Neural cell (in vitro differentiated cells): ENCODE measurements at regions not wholly inside any gene's neighbourhood (a gene's known extent, or its start where the extent isn't known, plus 50 kb on each side); places are given as distances from the start of the nearest gene placed in this dataset.

Experiments
- H2AFZ ChIP-seq: fragments of 200-600, 300-800 bp; sonication (generic), shearing (Covaris generic); 2 replicates; pipeline ENCODE4 v1.6.0; 2014; ENCODE audit warnings: low read depth, mild to moderate bottlenecking, antibody characterized with exemption, low read length, moderate library complexity
- H3F3A ChIP-seq: fragments of 200-600 bp; shearing (Covaris generic); 2 replicates; pipeline ENCODE4 v1.6.1; 2016; ENCODE audit warnings: mild to moderate bottlenecking, moderate library complexity, mixed read lengths, antibody characterized with exemption, low read length; ENCODE audit not compliant: insufficient read depth, poor library complexity, severe bottlenecking
- H3K27ac ChIP-seq: fragments of 200-600, 300-800 bp; sonication (generic), shearing (Covaris generic); 2 replicates; pipeline ENCODE4 v1.5.1; 2014; ENCODE audit warnings: mild to moderate bottlenecking, low read length, moderate library complexity
- H3K27me3 ChIP-seq: fragments of 300-800, 200-600 bp; sonication (generic), shearing (Covaris generic); 2 replicates; pipeline ENCODE4 v1.6.0; 2014; ENCODE audit warnings: mild to moderate bottlenecking, low read depth, low read length, moderate library complexity; ENCODE audit not compliant: insufficient read depth
- H3K36me3 ChIP-seq: fragments of 300-800, 200-600 bp; sonication (generic), shearing (Covaris generic); 2 replicates; pipeline ENCODE4 v1.5.1; 2014; ENCODE audit warnings: mild to moderate bottlenecking, antibody characterized with exemption, low read length, moderate library complexity; ENCODE audit not compliant: insufficient read depth
- H3K4me2 ChIP-seq: fragments of 300-800, 200-600 bp; sonication (generic), shearing (Covaris generic); 2 replicates; pipeline ENCODE4 v1.6.0; 2014; ENCODE audit warnings: mild to moderate bottlenecking, low read length
- H3K4me3 ChIP-seq: fragments of 300-800, 200-600 bp; sonication (generic), shearing (Covaris generic); 2 replicates; pipeline ENCODE4 v1.5.1; 2014; ENCODE audit warnings: mild to moderate bottlenecking, low read length, moderate library complexity
- H3K79me2 ChIP-seq: fragments of 200-600 bp; shearing (Covaris generic); replicated peaks from 2 replicates; pipeline ENCODE4 v1.6.0; 2014; ENCODE audit warnings: mild to moderate bottlenecking, low read length, moderate library complexity; ENCODE audit not compliant: insufficient read depth
- H3K9ac ChIP-seq: fragments of 300-800, 200-600 bp; sonication (generic), shearing (Covaris generic); 2 replicates; pipeline ENCODE4 v1.6.1; 2016; ENCODE audit warnings: mild to moderate bottlenecking, low read length, mixed read lengths
- H3K9me2 ChIP-seq: fragments of 200-600 bp; shearing (Covaris generic); 2 replicates; pipeline ENCODE4 v1.6.1; 2016; ENCODE audit warnings: mild to moderate bottlenecking, low read length, mixed read lengths; ENCODE audit not compliant: insufficient read depth
- H3K9me3 ChIP-seq: fragments of 200-600, 300-800 bp; sonication (generic), shearing (Covaris generic); 2 replicates; pipeline ENCODE4 v1.6.1; 2016; ENCODE audit warnings: mild to moderate bottlenecking, mixed run types, low read length, moderate library complexity, mixed read lengths
- H4K20me1 ChIP-seq: fragments of 200-600 bp; shearing (Covaris generic); 2 replicates; pipeline ENCODE4 v1.6.1; 2016; ENCODE audit warnings: mild to moderate bottlenecking, mixed run types; ENCODE audit not compliant: insufficient read depth
- EP300 ChIP-seq: fragments of 450-650 bp; conservative IDR thresholded peaks from 2 replicates; pipeline ENCODE4 v1.6.1; 2014; ENCODE audit warnings: antibody characterized with exemption, mild to moderate bottlenecking, moderate library complexity; ENCODE audit not compliant: poor library complexity, severe bottlenecking
- EZH2 ChIP-seq: fragments of 200-600, 300-800 bp; shearing (Covaris generic), sonication (generic); IDR thresholded peaks from 2 replicates; pipeline ENCODE4 v1.6.1; 2014; ENCODE audit warnings: antibody characterized with exemption, low read length, borderline replicate concordance, mild to moderate bottlenecking; ENCODE audit not compliant: insufficient read depth, poor library complexity, severe bottlenecking
- MXI1 ChIP-seq: fragments of 450-650 bp; conservative IDR thresholded peaks from 2 replicates; pipeline ENCODE4 v1.6.1; 2014; ENCODE audit warnings: antibody characterized with exemption, mild to moderate bottlenecking; ENCODE audit not compliant: poor library complexity, severe bottlenecking
- POLR2AphosphoS5 ChIP-seq: IDR thresholded peaks from 2 replicates; pipeline ENCODE4 v1.6.1; 2012
- RAD21 ChIP-seq: fragments of 450-650 bp; conservative IDR thresholded peaks from 2 replicates; pipeline ENCODE4 v1.6.1; 2014; ENCODE audit warnings: antibody characterized with exemption, mild to moderate bottlenecking, moderate library complexity
- SMC3 ChIP-seq: fragments of 450-650 bp; conservative IDR thresholded peaks from 2 replicates; pipeline ENCODE4 v1.6.1; 2014; ENCODE audit warnings: antibody characterized with exemption, mild to moderate bottlenecking, moderate library complexity; ENCODE audit not compliant: poor library complexity
- TAF1 ChIP-seq: IDR thresholded peaks from 2 replicates; pipeline ENCODE4 v1.6.1; 2012; ENCODE audit warnings: low read depth
- TF ChIP-seq, protein P1 (sequence below): fragments of 450-650 bp; IDR thresholded peaks from 2 replicates; pipeline ENCODE4 v1.5.1; 2014; ENCODE audit warnings: antibody characterized with exemption, mild to moderate bottlenecking, moderate library complexity; ENCODE audit not compliant: poor library complexity, severe bottlenecking
- TF ChIP-seq, protein P2 (sequence below): IDR thresholded peaks from 2 replicates; pipeline ENCODE4 v1.6.1; 2012; ENCODE audit warnings: borderline replicate concordance

DNA sequence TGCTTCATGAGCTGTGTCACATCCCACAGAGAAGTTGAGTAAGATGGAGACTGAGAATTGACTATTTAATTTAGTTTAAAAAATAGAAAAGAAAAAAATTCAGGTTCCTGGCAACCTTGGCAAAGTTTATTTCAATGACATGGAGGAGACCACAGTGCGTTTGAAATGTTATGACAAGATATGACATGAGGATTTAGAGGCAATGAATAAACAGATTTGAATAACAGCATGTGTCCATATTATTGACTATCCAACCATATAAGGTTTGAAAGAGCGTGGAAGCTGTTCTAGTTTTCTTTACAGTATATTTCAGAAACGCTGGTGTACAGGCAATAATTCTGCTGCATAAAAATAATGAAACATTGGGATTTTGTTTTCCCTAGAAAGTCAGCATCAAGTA is 303.9 kb downstream of the SMOC2 start:
- H4K20me1 ChIP-seq: no peaks in the 10 kb centered on the region
- no peak overlapping the region for H3K4me2 ChIP-seq
- H3K9me3 ChIP-seq: no peaks in the 10 kb centered on the region
- H3K9ac ChIP-seq: no peak overlapping the region
- H3K27me3 ChIP-seq: no peaks in the 10 kb centered on the region
- no peaks in the 10 kb centered on the region for H3F3A ChIP-seq
- no peak overlapping the region for H2AFZ ChIP-seq
- no peak for TF ChIP-seq TAF1
- TF ChIP-seq RAD21: no peak
- TF ChIP-seq, protein P1, sequence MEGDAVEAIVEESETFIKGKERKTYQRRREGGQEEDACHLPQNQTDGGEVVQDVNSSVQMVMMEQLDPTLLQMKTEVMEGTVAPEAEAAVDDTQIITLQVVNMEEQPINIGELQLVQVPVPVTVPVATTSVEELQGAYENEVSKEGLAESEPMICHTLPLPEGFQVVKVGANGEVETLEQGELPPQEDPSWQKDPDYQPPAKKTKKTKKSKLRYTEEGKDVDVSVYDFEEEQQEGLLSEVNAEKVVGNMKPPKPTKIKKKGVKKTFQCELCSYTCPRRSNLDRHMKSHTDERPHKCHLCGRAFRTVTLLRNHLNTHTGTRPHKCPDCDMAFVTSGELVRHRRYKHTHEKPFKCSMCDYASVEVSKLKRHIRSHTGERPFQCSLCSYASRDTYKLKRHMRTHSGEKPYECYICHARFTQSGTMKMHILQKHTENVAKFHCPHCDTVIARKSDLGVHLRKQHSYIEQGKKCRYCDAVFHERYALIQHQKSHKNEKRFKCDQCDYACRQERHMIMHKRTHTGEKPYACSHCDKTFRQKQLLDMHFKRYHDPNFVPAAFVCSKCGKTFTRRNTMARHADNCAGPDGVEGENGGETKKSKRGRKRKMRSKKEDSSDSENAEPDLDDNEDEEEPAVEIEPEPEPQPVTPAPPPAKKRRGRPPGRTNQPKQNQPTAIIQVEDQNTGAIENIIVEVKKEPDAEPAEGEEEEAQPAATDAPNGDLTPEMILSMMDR: no peak
- TF ChIP-seq EZH2: no peak
- TF ChIP-seq MXI1: no peak
- peak; percentile 76 for TF ChIP-seq POLR2AphosphoS5
- no peak for TF ChIP-seq SMC3
- TF ChIP-seq, protein P2, sequence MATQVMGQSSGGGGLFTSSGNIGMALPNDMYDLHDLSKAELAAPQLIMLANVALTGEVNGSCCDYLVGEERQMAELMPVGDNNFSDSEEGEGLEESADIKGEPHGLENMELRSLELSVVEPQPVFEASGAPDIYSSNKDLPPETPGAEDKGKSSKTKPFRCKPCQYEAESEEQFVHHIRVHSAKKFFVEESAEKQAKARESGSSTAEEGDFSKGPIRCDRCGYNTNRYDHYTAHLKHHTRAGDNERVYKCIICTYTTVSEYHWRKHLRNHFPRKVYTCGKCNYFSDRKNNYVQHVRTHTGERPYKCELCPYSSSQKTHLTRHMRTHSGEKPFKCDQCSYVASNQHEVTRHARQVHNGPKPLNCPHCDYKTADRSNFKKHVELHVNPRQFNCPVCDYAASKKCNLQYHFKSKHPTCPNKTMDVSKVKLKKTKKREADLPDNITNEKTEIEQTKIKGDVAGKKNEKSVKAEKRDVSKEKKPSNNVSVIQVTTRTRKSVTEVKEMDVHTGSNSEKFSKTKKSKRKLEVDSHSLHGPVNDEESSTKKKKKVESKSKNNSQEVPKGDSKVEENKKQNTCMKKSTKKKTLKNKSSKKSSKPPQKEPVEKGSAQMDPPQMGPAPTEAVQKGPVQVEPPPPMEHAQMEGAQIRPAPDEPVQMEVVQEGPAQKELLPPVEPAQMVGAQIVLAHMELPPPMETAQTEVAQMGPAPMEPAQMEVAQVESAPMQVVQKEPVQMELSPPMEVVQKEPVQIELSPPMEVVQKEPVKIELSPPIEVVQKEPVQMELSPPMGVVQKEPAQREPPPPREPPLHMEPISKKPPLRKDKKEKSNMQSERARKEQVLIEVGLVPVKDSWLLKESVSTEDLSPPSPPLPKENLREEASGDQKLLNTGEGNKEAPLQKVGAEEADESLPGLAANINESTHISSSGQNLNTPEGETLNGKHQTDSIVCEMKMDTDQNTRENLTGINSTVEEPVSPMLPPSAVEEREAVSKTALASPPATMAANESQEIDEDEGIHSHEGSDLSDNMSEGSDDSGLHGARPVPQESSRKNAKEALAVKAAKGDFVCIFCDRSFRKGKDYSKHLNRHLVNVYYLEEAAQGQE: no peak
- TF ChIP-seq EP300: peak; percentile 55
- no peaks in the 10 kb centered on the region for H3K9me2 ChIP-seq
- H3K36me3 ChIP-seq: no peaks in the 10 kb centered on the region
- H3K27ac ChIP-seq: no peak overlapping the region
- H3K79me2 ChIP-seq: no peaks in the 10 kb centered on the region
- H3K4me3 ChIP-seq: no peak overlapping the region

DNA sequence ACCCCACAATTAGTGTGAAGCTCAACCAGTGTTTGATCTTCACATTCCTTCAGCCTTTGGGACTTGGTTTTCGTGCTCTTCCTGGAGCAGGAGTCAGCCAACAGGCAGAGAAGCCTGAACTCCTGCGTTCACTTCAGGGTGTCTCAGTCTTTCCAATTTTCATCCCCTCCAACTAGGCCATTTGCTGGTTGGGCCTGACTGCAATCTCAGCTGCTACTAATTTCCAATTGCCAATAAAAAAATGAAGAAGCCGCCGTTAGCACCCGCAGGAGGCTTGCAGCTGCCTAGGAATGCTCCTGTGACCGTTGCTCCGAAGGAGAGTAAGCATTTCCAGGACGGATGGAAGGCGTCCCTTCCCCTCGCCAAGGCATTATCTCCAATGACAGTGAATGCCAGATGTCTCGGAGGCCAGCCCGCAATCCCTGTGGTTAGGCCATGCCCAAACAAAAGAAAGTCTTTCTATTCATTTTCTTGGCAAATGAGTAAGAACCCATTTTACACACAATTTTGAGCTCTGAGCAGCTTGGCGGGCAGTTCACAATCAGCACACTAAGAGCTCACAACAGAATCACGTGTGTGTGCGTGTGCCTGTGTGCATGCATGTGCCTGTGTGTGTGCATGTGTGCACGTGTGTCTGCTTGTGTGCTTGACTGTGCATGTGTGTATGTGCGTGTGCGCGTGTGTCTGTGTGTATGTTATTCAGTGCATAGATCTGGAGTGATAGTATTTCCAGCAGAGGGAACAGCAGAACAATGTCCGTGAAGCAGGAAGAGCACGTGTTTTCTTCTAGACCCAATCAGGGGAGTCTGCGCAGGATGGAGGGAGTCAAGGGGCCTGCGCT is 301.2 kb downstream of the SMOC2 start:
- H3K27ac ChIP-seq: no peak overlapping the region
- no peak overlapping the region for H3K4me2 ChIP-seq
- no peak overlapping the region for H2AFZ ChIP-seq

More for the DNA sequence above, 301.2 kb downstream of the SMOC2 start:
- Histone ChIP-seq H3K9me2 (no peaks in the 10 kb centered on the region), H3K79me2 (no peaks in the 10 kb centered on the region), H3F3A (no peaks in the 10 kb centered on the region), H3K9ac (no peak overlapping the region), H4K20me1 (no peaks in the 10 kb centered on the region), H3K4me3 (no peak overlapping the region), H3K27me3 (no peaks in the 10 kb centered on the region), H3K9me3 (no peaks in the 10 kb centered on the region), H3K36me3 (no peaks in the 10 kb centered on the region)
- no peak for TF ChIP-seq TAF1
